GM12878 (cell line): ENCODE measurements at regions not wholly inside any gene's neighbourhood (a gene's known extent, or its start where the extent isn't known, plus 50 kb on each side); places are given as distances from the start of the nearest gene placed in this dataset.

Experiments used
- ATAC-seq: fragments of 200-7000 bp; cut with Tn5 transposase; 3 replicates; pipeline ENCODE4 v1.9.1; 2020; ENCODE audit warnings: mild to moderate bottlenecking, moderate library complexity
- BruUV-seq: library from RNA; stranded (reverse); fragments of 400-500 nt; replicated peaks from 2 replicates; lab custom pipeline; 2021; lab: Mats Ljungman, UMichigan
- CTCF ChIA-PET: fragments of 300-600 bp; sonication (Branson Sonifier 250); formaldehyde crosslinking; extraction: SDS; loops from one replicate; lab custom pipeline; 2021; ENCODE audit warnings: inconsistent platforms; lab: Yijun Ruan, JAX
- POLR2A ChIA-PET: fragments of 350-600 bp; formaldehyde crosslinking; extraction: SDS; loops from one replicate; lab custom pipeline; 2021; ENCODE audit warnings: inconsistent platforms; lab: Charles Lee
- RAD21 ChIA-PET: fragments of 300-600 bp; sonication (Branson Sonifier 250); formaldehyde crosslinking; loops from one replicate; lab custom pipeline; 2023; ENCODE audit warnings: antibody characterized with exemption; ENCODE audit not compliant: unreplicated experiment; lab: Charles Lee
- SMC1A ChIA-PET: fragments of 300-600 bp; sonication (Branson Sonifier 250); formaldehyde crosslinking; loops from one replicate; lab custom pipeline; 2023; ENCODE audit not compliant: unreplicated experiment, uncharacterized antibody; lab: Charles Lee
- DNase-seq: peaks from one replicate; pipeline ENCODE4 v3.0.0-alpha.2; 2011; ENCODE audit warnings: low read depth, low spot score
- FAIRE-seq: peaks from 3 replicates; lab custom pipeline; 2011; peaks lifted over from hg19 to GRCh38; lab: Jason Lieb, UNC
- H2AFZ ChIP-seq: 2 replicates; pipeline ENCODE4 v1.6.0; 2011; ENCODE audit warnings: low read depth, low read length, control low read depth; ENCODE audit not compliant: control insufficient read depth
- H3K27ac ChIP-seq: 2 replicates; pipeline ENCODE4 v1.5.1; 2011; ENCODE audit warnings: control low read depth; ENCODE audit not compliant: control insufficient read depth, insufficient read depth
- H3K27me3 ChIP-seq, 2 experiments: replicated peaks in 1 of 2; 2 replicates each; pipeline versions ENCODE4 v1.6.0 to v1.6.1; 2011; ENCODE audit warnings: low read length in 1 of 2; ENCODE audit not compliant: control insufficient read depth in 2 of 2, insufficient read depth in 2 of 2
- H3K36me3 ChIP-seq, 2 experiments: 2 replicates each; pipeline ENCODE4 v1.5.1; 2011; ENCODE audit warnings: low read length in 1 of 2; ENCODE audit not compliant: control insufficient read depth in 2 of 2, insufficient read depth in 2 of 2
- H3K4me1 ChIP-seq: 2 replicates; pipeline ENCODE4 v1.6.1; 2011; ENCODE audit warnings: mild to moderate bottlenecking, low read length, moderate library complexity, mixed read lengths; ENCODE audit not compliant: control insufficient read depth, insufficient read depth
- H3K4me2 ChIP-seq: 2 replicates; pipeline ENCODE4 v1.6.0; 2011; ENCODE audit warnings: control low read depth; ENCODE audit not compliant: control insufficient read depth, insufficient read depth
- H3K4me3 ChIP-seq: fragments of 200-600 bp; sonication (generic); 2 replicates; pipeline ENCODE4 v1.5.1; 2016
- H3K79me2 ChIP-seq: 2 replicates; pipeline ENCODE4 v1.6.0; 2011; ENCODE audit warnings: low read length; ENCODE audit not compliant: control insufficient read depth, insufficient read depth
- H3K9ac ChIP-seq: 2 replicates; pipeline ENCODE4 v1.8.0; 2011; ENCODE audit warnings: low read length, control low read depth, mixed read lengths; ENCODE audit not compliant: control insufficient read depth, insufficient read depth
- H3K9me3 ChIP-seq: replicated peaks from 3 replicates; pipeline ENCODE4 v1.5.1; 2011; ENCODE audit warnings: mild to moderate bottlenecking, low read length; ENCODE audit not compliant: control insufficient read depth, insufficient read depth
- H4K20me1 ChIP-seq: 2 replicates; pipeline ENCODE4 v1.6.0; 2011; ENCODE audit not compliant: control insufficient read depth, insufficient read depth
- CHD1 ChIP-seq: IDR thresholded peaks from 2 replicates; pipeline ENCODE4 v1.6.1; 2012; ENCODE audit warnings: low read depth, low read length, improper control_type of control experiment
- CHD2 ChIP-seq: IDR thresholded peaks from 2 replicates; pipeline ENCODE4 v1.6.1; 2011; ENCODE audit warnings: low read depth, low read length, improper control_type of control experiment, borderline replicate concordance
- FOS ChIP-seq: IDR thresholded peaks from 3 replicates; pipeline ENCODE4 v1.6.1; 2011; ENCODE audit warnings: borderline replicate concordance; ENCODE audit not compliant: insufficient read length; ENCODE audit errors: extremely low read depth
- FOXM1 ChIP-seq: IDR thresholded peaks from 2 replicates; pipeline ENCODE4 v1.6.1; 2012; ENCODE audit warnings: low read depth, mild to moderate bottlenecking, inconsistent platforms, low read length, moderate library complexity
- NR2F1 ChIP-seq: fragments of 450-650 bp; conservative IDR thresholded peaks from 2 replicates; pipeline ENCODE4 v1.6.1; 2017; ENCODE audit warnings: mild to moderate bottlenecking
- NRF1 ChIP-seq: conservative IDR thresholded peaks from 2 replicates; pipeline ENCODE4 v1.6.1; 2011; ENCODE audit warnings: mild to moderate bottlenecking, low read depth, low read length, improper control_type of control experiment
- POLR2AphosphoS5 ChIP-seq: IDR thresholded peaks from 2 replicates; pipeline ENCODE4 v1.6.1; 2011; ENCODE audit warnings: mild to moderate bottlenecking, low read length, inconsistent platforms
- RBBP5 ChIP-seq: fragments of 200-600 bp; sonication (generic); conservative IDR thresholded peaks from 2 replicates; pipeline ENCODE4 v1.6.1; 2016
- RUNX3 ChIP-seq: IDR thresholded peaks from 2 replicates; pipeline ENCODE4 v1.6.1; 2012; ENCODE audit warnings: low read length, inconsistent platforms
- SREBF1 ChIP-seq: IDR thresholded peaks from 2 replicates; pipeline ENCODE4 v1.6.1; 2012; ENCODE audit warnings: mild to moderate bottlenecking, low read length
- WGBS: methylation state at CpG from one replicate; pipeline ENCODE4 v1.1.6; 2016; ENCODE audit warnings: low lambda C conversion rate; ENCODE audit not compliant: insufficient replicate concordance, insufficient coverage; ENCODE audit errors: missing lambda C conversion rate; 5-methylcytosine and 5-hydroxymethylcytosine counted together
- in situ Hi-C: fragments of 300-500 bp; cut with MboI; formaldehyde crosslinking; loops from 9 replicates; pipeline ENCODE4 v1.14.3; 2018; ENCODE audit warnings: mixed read lengths
- intact Hi-C: fragments of 100-400 bp; cut with micrococcal nuclease; formaldehyde crosslinking; loops from one replicate; pipeline ENCODE4 v1.14.2; 2022; ENCODE audit not compliant: unreplicated experiment
- TF ChIP-seq, protein P1 (sequence below): IDR thresholded peaks from 2 replicates; pipeline ENCODE4 v1.6.1; 2011; ENCODE audit warnings: borderline replicate concordance, low read depth, mild to moderate bottlenecking, moderate library complexity, low read length; ENCODE audit not compliant: insufficient read depth, poor library complexity, severe bottlenecking
- TF ChIP-seq, protein P2 (sequence below): IDR thresholded peaks from 2 replicates; pipeline ENCODE4 v1.6.1; 2011; ENCODE audit warnings: borderline replicate concordance, low read depth, mild to moderate bottlenecking, moderate library complexity, mixed read lengths, low read length; ENCODE audit not compliant: insufficient read depth; ENCODE audit errors: extremely low read length
- TF ChIP-seq, protein P3 (sequence below): fragments of 450-650 bp; IDR thresholded peaks from 2 replicates; pipeline ENCODE4 v1.6.1; 2017; ENCODE audit warnings: mild to moderate bottlenecking, low read depth, inconsistent platforms; ENCODE audit not compliant: poor library complexity, severe bottlenecking
- TF ChIP-seq, protein P4 (sequence below): fragments of 450-650 bp; formaldehyde crosslinking; IDR thresholded peaks from 2 replicates; pipeline ENCODE4 v1.4.0; 2020; ENCODE audit warnings: mild to moderate bottlenecking, moderate library complexity
- TF ChIP-seq, protein P5 (sequence below): IDR thresholded peaks from 2 replicates; pipeline ENCODE4 v1.6.1; 2011; ENCODE audit warnings: mild to moderate bottlenecking, low read depth, low read length, moderate library complexity; ENCODE audit not compliant: insufficient replicate concordance

DNA sequence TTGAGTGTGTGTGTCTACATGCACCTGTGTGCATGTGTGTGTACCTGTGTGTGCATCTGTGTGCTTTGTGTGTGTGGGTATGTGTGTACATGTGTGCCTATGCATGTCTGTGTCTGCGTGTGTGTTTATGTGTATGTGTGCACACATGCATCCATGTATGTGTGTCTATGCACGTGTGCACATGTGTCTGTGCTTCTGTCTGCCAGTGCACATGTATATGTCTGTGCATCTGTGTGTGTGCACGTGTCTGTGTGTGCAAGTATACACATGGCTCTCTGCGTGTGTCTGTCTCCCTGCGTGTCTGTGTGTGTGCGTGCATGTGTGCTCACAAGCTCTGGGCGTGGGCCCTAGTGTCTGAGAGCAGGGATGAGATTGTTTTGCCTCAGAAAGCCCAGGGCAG is 85.3 kb upstream of the SEC14L1 start:
- ATAC-seq, result no peak
- SMC1A ChIA-PET, result interaction anchor here (0.7 kb wide), 1 partner anchor 190 kb away, joined by 3 read pairs; no protein-coding TSS in a partner anchor
- H2AFZ ChIP-seq, result no peak overlapping the region
- TF ChIP-seq FOXM1 (no peak), POLR2AphosphoS5 (no peak), CHD1 (no peak), SREBF1 (no peak), RUNX3 (no peak), NRF1 (no peak), FOS (no peak), NR2F1 (no peak), CHD2 (no peak), RBBP5 (no peak)
- TF ChIP-seq, protein P1, sequence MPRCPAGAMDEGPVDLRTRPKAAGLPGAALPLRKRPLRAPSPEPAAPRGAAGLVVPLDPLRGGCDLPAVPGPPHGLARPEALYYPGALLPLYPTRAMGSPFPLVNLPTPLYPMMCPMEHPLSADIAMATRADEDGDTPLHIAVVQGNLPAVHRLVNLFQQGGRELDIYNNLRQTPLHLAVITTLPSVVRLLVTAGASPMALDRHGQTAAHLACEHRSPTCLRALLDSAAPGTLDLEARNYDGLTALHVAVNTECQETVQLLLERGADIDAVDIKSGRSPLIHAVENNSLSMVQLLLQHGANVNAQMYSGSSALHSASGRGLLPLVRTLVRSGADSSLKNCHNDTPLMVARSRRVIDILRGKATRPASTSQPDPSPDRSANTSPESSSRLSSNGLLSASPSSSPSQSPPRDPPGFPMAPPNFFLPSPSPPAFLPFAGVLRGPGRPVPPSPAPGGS, result no peak
- TF ChIP-seq, protein P2, sequence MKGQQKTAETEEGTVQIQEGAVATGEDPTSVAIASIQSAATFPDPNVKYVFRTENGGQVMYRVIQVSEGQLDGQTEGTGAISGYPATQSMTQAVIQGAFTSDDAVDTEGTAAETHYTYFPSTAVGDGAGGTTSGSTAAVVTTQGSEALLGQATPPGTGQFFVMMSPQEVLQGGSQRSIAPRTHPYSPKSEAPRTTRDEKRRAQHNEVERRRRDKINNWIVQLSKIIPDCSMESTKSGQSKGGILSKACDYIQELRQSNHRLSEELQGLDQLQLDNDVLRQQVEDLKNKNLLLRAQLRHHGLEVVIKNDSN, result no peak
- TF ChIP-seq, protein P3, sequence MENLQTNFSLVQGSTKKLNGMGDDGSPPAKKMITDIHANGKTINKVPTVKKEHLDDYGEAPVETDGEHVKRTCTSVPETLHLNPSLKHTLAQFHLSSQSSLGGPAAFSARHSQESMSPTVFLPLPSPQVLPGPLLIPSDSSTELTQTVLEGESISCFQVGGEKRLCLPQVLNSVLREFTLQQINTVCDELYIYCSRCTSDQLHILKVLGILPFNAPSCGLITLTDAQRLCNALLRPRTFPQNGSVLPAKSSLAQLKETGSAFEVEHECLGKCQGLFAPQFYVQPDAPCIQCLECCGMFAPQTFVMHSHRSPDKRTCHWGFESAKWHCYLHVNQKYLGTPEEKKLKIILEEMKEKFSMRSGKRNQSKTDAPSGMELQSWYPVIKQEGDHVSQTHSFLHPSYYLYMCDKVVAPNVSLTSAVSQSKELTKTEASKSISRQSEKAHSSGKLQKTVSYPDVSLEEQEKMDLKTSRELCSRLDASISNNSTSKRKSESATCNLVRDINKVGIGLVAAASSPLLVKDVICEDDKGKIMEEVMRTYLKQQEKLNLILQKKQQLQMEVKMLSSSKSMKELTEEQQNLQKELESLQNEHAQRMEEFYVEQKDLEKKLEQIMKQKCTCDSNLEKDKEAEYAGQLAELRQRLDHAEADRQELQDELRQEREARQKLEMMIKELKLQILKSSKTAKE, result no peak
- TF ChIP-seq, protein P4, sequence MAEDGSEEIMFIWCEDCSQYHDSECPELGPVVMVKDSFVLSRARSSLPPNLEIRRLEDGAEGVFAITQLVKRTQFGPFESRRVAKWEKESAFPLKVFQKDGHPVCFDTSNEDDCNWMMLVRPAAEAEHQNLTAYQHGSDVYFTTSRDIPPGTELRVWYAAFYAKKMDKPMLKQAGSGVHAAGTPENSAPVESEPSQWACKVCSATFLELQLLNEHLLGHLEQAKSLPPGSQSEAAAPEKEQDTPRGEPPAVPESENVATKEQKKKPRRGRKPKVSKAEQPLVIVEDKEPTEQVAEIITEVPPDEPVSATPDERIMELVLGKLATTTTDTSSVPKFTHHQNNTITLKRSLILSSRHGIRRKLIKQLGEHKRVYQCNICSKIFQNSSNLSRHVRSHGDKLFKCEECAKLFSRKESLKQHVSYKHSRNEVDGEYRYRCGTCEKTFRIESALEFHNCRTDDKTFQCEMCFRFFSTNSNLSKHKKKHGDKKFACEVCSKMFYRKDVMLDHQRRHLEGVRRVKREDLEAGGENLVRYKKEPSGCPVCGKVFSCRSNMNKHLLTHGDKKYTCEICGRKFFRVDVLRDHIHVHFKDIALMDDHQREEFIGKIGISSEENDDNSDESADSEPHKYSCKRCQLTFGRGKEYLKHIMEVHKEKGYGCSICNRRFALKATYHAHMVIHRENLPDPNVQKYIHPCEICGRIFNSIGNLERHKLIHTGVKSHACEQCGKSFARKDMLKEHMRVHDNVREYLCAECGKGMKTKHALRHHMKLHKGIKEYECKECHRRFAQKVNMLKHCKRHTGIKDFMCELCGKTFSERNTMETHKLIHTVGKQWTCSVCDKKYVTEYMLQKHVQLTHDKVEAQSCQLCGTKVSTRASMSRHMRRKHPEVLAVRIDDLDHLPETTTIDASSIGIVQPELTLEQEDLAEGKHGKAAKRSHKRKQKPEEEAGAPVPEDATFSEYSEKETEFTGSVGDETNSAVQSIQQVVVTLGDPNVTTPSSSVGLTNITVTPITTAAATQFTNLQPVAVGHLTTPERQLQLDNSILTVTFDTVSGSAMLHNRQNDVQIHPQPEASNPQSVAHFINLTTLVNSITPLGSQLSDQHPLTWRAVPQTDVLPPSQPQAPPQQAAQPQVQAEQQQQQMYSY (CRISPR knock-in tag), result no peak
- TF ChIP-seq, protein P5, sequence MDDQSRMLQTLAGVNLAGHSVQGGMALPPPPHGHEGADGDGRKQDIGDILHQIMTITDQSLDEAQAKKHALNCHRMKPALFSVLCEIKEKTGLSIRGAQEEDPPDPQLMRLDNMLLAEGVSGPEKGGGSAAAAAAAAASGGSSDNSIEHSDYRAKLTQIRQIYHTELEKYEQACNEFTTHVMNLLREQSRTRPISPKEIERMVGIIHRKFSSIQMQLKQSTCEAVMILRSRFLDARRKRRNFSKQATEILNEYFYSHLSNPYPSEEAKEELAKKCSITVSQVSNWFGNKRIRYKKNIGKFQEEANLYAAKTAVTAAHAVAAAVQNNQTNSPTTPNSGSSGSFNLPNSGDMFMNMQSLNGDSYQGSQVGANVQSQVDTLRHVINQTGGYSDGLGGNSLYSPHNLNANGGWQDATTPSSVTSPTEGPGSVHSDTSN, result no peak

More for the DNA sequence above, 85.3 kb upstream of the SEC14L1 start:
- Histone ChIP-seq H3K9ac (no peak overlapping the region), H3K36me3 (no peaks in the 10 kb centered on the region), H4K20me1 (no peaks in the 10 kb centered on the region; the same call in 1 of the 2 replicates), H3K27ac (no peak overlapping the region), H3K9me3 (no peaks in the 10 kb centered on the region), H3K4me1 (no peaks in the 10 kb centered on the region), H3K4me2 (no peak overlapping the region), H3K79me2 (no peaks in the 10 kb centered on the region), H3K27me3 (no peaks in the 10 kb centered on the region; a peak in 2 of 4 replicates), H3K4me3 (no peak overlapping the region)
- intact Hi-C loops (no loop called here), in situ Hi-C loops (no loop called here)
- 29% methylated on average over 7 of the region's 7 CpGs for WGBS
- ChIA-PET POLR2A (no interaction called here), RAD21 (interaction anchor here (1.8 to 2.1 kb wide), 2 partner anchors 43 to 188 kb away, joined by 5 to 22 read pairs; partner anchors contain the start of gene MGAT5B), CTCF (interaction anchor here (1.1 to 3.0 kb wide), 9 partner anchors 9 to 190 kb away, joined by 3 to 22 read pairs (median 5); partner anchors contain the start of gene MGAT5B)
- no TSS peak for BruUV-seq
- FAIRE-seq (no peak), DNase-seq (no peak)
